Esophagus mucosa (tissue), 1 donor: ENCODE measurements at regions not wholly inside any gene's neighbourhood (a gene's known extent, or its start where the extent isn't known, plus 50 kb on each side); places are given as distances from the start of the nearest gene placed in this dataset.
"Not testable (repeated sequence)": the region's sequence is repeated elsewhere in the genome, so short reads cannot be mapped to it uniquely, and the experiment has no call there.

ENCODE experiments used
- ATAC-seq: fragments of 200-7000 bp; cut with Tn5 transposase; one replicate; pipeline ENCODE4 v1.9.1; 2020
- donor health status: DM: yes; HTN: yes; CAD: no.

GRCh38 chr1:73766786-73767348 lies 431.1 kb downstream of the LRRIQ3 start:
- ATAC-seq: no peak

GRCh38 chr1:73765551-73766233 lies 432.3 kb downstream of the LRRIQ3 start:
- no peak for ATAC-seq

GRCh38 chr1:73761559-73761958 lies 436.4 kb downstream of the LRRIQ3 start:
- ATAC-seq: no peak

- ATAC-seq: no peak
Observed at GRCh38 chr1:73759011-73759410, 439.0 kb downstream of the LRRIQ3 start.

GRCh38 chr1:73756817-73757216 lies 441.2 kb downstream of the LRRIQ3 start:
- ATAC-seq: no peak

- ATAC-seq: no peak
Observed at GRCh38 chr1:73755649-73756048, 442.3 kb downstream of the LRRIQ3 start.

- ATAC-seq: no peak
Observed at GRCh38 chr1:73749996-73750395, 448.0 kb downstream of the LRRIQ3 start.

GRCh38 chr1:73744985-73745384 lies 453.0 kb downstream of the LRRIQ3 start:
- ATAC-seq: no peak

GRCh38 chr1:73736125-73736524 lies 461.9 kb downstream of the LRRIQ3 start:
- no peak for ATAC-seq

GRCh38 chr1:73727036-73727435 lies 470.9 kb downstream of the LRRIQ3 start:
- ATAC-seq: no peak

- no peak for ATAC-seq
Observed at GRCh38 chr1:73722055-73722454, 475.9 kb downstream of the LRRIQ3 start.

- no peak for ATAC-seq
Observed at GRCh38 chr1:73717976-73718375, 480.0 kb downstream of the LRRIQ3 start.

GRCh38 chr1:73711089-73711488 lies 486.9 kb downstream of the LRRIQ3 start:
- ATAC-seq: no peak

- ATAC-seq: no peak
Observed at GRCh38 chr1:73701826-73702225, 496.1 kb downstream of the LRRIQ3 start.

GRCh38 chr1:73676186-73676585 lies 521.8 kb downstream of the LRRIQ3 start:
- no peak for ATAC-seq

GRCh38 chr1:73674945-73675561 lies 522.9 kb downstream of the LRRIQ3 start:
- ATAC-seq: no peak

GRCh38 chr1:73673971-73674370 lies 524.0 kb downstream of the LRRIQ3 start:
- ATAC-seq: no peak

GRCh38 chr1:73671530-73671929 lies 526.4 kb downstream of the LRRIQ3 start:
- ATAC-seq: no peak

GRCh38 chr1:73667959-73668358 lies 530.0 kb downstream of the LRRIQ3 start:
- not testable (repeated sequence) for ATAC-seq

- ATAC-seq: no peak
Observed at GRCh38 chr1:73662526-73662925, 535.5 kb downstream of the LRRIQ3 start.

- no peak for ATAC-seq
Observed at GRCh38 chr1:73659136-73659535, 538.8 kb downstream of the LRRIQ3 start.

GRCh38 chr1:73654714-73655113 lies 543.3 kb downstream of the LRRIQ3 start:
- no peak for ATAC-seq

GRCh38 chr1:73644198-73644597 lies 553.8 kb downstream of the LRRIQ3 start:
- no peak for ATAC-seq

GRCh38 chr1:73639494-73639893 lies 558.5 kb downstream of the LRRIQ3 start:
- ATAC-seq: no peak
